CD14-positive monocyte (primary cell): ENCODE measurements at regions not wholly inside any gene's neighbourhood (a gene's known extent, or its start where the extent isn't known, plus 50 kb on each side); places are given as distances from the start of the nearest gene placed in this dataset.
A peak's percentile ranks its signal among the peaks of the same experiment; 100 is the strongest.

Source experiments
- DNase-seq, 3 donors: peaks; one replicate each; pipeline ENCODE4 v3.0.0-alpha.2; 2011 to 2022
- H2AFZ ChIP-seq: 2 replicates; pipeline ENCODE4 v1.6.0; 2012; ENCODE audit warnings: mild to moderate bottlenecking, low read depth, low read length, inconsistent platforms; ENCODE audit not compliant: insufficient read depth, poor library complexity, severe bottlenecking
- H3K27ac ChIP-seq, 2 donors: 1 replicate in 1 of 2; 2 replicates in 1 of 2; pipeline ENCODE4 v1.5.1; 2012 to 2013; ENCODE audit warnings: low read length in 2 of 2, control low read depth in 1 of 2, inconsistent platforms in 1 of 2, low read depth in 1 of 2, mild to moderate bottlenecking in 1 of 2
- H3K27me3 ChIP-seq, 2 donors: one replicate each; pipeline versions ENCODE4 v1.6.0 to v1.6.1; 2011 to 2013; ENCODE audit warnings: low read length in 2 of 2; ENCODE audit not compliant: control insufficient read depth in 2 of 2, insufficient read depth in 2 of 2
- H3K36me3 ChIP-seq, 2 donors: replicated peaks in 1 of 2; 1 replicate in 1 of 2; 2 replicates in 1 of 2; pipeline versions ENCODE4 v1.5.1 to v1.6.1; 2012 to 2013; ENCODE audit warnings: low read length in 2 of 2, control low read depth in 1 of 2, inconsistent platforms in 1 of 2, mild to moderate bottlenecking in 1 of 2; ENCODE audit not compliant: insufficient read depth in 2 of 2, control insufficient read depth in 1 of 2
- H3K4me1 ChIP-seq, 2 donors: 1 replicate in 1 of 2; 2 replicates in 1 of 2; pipeline versions ENCODE4 v1.5.1 to v1.6.1; 2012 to 2013; ENCODE audit warnings: low read length in 2 of 2, control low read depth in 1 of 2, inconsistent platforms in 1 of 2, mild to moderate bottlenecking in 1 of 2, moderate library complexity in 1 of 2; ENCODE audit not compliant: insufficient read depth in 2 of 2, control insufficient read depth in 1 of 2
- H3K4me2 ChIP-seq: replicated peaks from 2 replicates; pipeline ENCODE3; 2012; ENCODE audit warnings: low read length, moderate library complexity, mild to moderate bottlenecking; ENCODE audit not compliant: poor library complexity, severe bottlenecking; ENCODE audit errors: extremely low read depth
- H3K4me3 ChIP-seq, 3 experiments: fragments of 200-600 bp in 1 of 3; sonication (generic) in 1 of 3; replicated peaks in 1 of 3; 1 replicate in 2 of 3; 2 replicates in 1 of 3; pipeline ENCODE4 v1.5.1; 2011 to 2013; ENCODE audit warnings: low read length in 3 of 3, mild to moderate bottlenecking in 3 of 3, control low read depth in 2 of 3, low read depth in 2 of 3, inconsistent platforms in 1 of 3, moderate library complexity in 1 of 3
- H3K79me2 ChIP-seq: 2 replicates; pipeline ENCODE4 v1.6.0; 2012; ENCODE audit warnings: mild to moderate bottlenecking, control low read depth, inconsistent platforms, low read length, moderate library complexity; ENCODE audit not compliant: insufficient read depth
- H3K9ac ChIP-seq: 2 replicates; pipeline ENCODE4 v1.6.0; 2017; ENCODE audit warnings: low read length, mild to moderate bottlenecking; ENCODE audit not compliant: insufficient read depth, poor library complexity, severe bottlenecking
- H3K9me3 ChIP-seq, 2 donors: replicated peaks in 1 of 2; 1 replicate in 1 of 2; 2 replicates in 1 of 2; pipeline versions ENCODE4 v1.5.1 to v1.6.1; 2012 to 2013; ENCODE audit warnings: low read length in 2 of 2, control low read depth in 1 of 2; ENCODE audit not compliant: control insufficient read depth in 1 of 2, insufficient read depth in 1 of 2
- H4K20me1 ChIP-seq: 2 replicates; pipeline ENCODE4 v1.6.0; 2012; ENCODE audit warnings: mild to moderate bottlenecking, low read length, control low read depth, moderate library complexity; ENCODE audit not compliant: insufficient read depth
- H3K27ac Mint-ChIP-seq, 7 donors: one replicate each; pipeline ENCODE4 v1.8.0; 2020; ENCODE audit warnings: mild to moderate bottlenecking in 7 of 7, mixed read lengths in 7 of 7, moderate library complexity in 6 of 7, inconsistent platforms in 2 of 7
- H3K27me3 Mint-ChIP-seq, 3 donors: one replicate each; pipeline ENCODE4 v1.8.0; 2021 to 2022; ENCODE audit warnings: low read depth in 3 of 3, mild to moderate bottlenecking in 3 of 3, mixed read lengths in 3 of 3, moderate library complexity in 3 of 3, inconsistent platforms in 1 of 3
- H3K36me3 Mint-ChIP-seq, 2 donors: one replicate each; pipeline ENCODE4 v1.8.0; 2020; ENCODE audit warnings: mixed read lengths in 2 of 2, inconsistent platforms in 1 of 2, mild to moderate bottlenecking in 1 of 2
- H3K4me1 Mint-ChIP-seq: one replicate; pipeline ENCODE4 v1.8.0; 2020; ENCODE audit warnings: mild to moderate bottlenecking, mixed read lengths
- H3K4me3 Mint-ChIP-seq, 2 donors: one replicate each; pipeline ENCODE4 v1.8.0; 2020; ENCODE audit warnings: mild to moderate bottlenecking in 2 of 2, mixed read lengths in 2 of 2, moderate library complexity in 1 of 2
- H3K9me3 Mint-ChIP-seq, 7 donors: one replicate each; pipeline ENCODE4 v1.8.0; 2020 to 2022; ENCODE audit warnings: mixed read lengths in 7 of 7, mild to moderate bottlenecking in 6 of 7, moderate library complexity in 6 of 7, inconsistent platforms in 2 of 7
- WGBS: methylation state at CpG from one replicate; pipeline ENCODE4 v1.1.5; 2013; ENCODE audit warnings: missing lambda C conversion rate; ENCODE audit not compliant: insufficient coverage; 5-methylcytosine and 5-hydroxymethylcytosine counted together
- intact Hi-C, 2 donors: fragments of 100-400 bp; cut with micrococcal nuclease; formaldehyde crosslinking; loops; one replicate each; pipeline versions ENCODE4 v1.15.0 to v1.15.1; 2023
- TF ChIP-seq, protein P1 (sequence below): fragments of 200-600 bp; IDR thresholded peaks from one replicate; pipeline ENCODE4 v1.8.0; 2022; ENCODE audit warnings: antibody characterized with exemption, mild to moderate bottlenecking

DNA sequence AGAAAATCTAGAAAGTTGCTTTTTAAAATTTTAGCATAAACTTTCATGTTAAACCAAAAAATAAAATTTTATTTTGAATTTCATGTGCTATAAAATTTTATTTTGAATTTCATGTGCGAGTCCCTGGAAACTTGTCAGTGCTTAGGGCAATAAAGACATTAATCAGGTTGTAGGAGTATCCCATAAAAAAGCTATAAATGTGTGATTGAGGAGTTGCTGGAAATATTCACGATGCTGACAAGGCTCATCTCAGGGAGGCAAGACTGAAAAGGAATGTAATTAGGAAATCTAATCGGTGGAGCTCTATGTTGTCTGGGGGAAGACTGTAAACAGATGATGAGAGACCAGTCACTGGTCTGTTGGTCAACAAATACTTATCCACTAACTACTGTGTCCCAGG, 117.9 kb downstream of the LRIG2 start:
- H3K79me2 ChIP-seq: no peaks in the 10 kb centered on the region
- H3K9me3 Mint-ChIP-seq: peaks cover 6 to 17% (median 12%) of the 10 kb centered on the region in 7 donors
- TF ChIP-seq, protein P1, sequence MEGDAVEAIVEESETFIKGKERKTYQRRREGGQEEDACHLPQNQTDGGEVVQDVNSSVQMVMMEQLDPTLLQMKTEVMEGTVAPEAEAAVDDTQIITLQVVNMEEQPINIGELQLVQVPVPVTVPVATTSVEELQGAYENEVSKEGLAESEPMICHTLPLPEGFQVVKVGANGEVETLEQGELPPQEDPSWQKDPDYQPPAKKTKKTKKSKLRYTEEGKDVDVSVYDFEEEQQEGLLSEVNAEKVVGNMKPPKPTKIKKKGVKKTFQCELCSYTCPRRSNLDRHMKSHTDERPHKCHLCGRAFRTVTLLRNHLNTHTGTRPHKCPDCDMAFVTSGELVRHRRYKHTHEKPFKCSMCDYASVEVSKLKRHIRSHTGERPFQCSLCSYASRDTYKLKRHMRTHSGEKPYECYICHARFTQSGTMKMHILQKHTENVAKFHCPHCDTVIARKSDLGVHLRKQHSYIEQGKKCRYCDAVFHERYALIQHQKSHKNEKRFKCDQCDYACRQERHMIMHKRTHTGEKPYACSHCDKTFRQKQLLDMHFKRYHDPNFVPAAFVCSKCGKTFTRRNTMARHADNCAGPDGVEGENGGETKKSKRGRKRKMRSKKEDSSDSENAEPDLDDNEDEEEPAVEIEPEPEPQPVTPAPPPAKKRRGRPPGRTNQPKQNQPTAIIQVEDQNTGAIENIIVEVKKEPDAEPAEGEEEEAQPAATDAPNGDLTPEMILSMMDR: no peak
- H3K27ac Mint-ChIP-seq: no peak overlapping the region
- peaks cover 19% of the 10 kb centered on the region for H3K4me1 Mint-ChIP-seq
- no peak overlapping the region for H2AFZ ChIP-seq
- H3K4me3 ChIP-seq: no peak overlapping the region
- H3K4me1 ChIP-seq: peaks cover 6 to 11% of the 10 kb centered on the region in 2 donors
- no peak for DNase-seq
- H3K36me3 Mint-ChIP-seq: no peaks in the 10 kb centered on the region
- H3K9ac ChIP-seq: no peak overlapping the region
- no peak overlapping the region for H3K4me2 ChIP-seq
- H3K27ac ChIP-seq: no peak overlapping the region
- H3K9me3 ChIP-seq: peaks cover 0 to 9% of the 10 kb centered on the region in 2 donors
- H4K20me1 ChIP-seq: no peaks in the 10 kb centered on the region
- H3K4me3 Mint-ChIP-seq: no peak overlapping the region
- H3K27me3 Mint-ChIP-seq: peaks cover 0 to 4% (median 3%) of the 10 kb centered on the region in 3 donors
- 94% methylated on average over 2 of the region's 3 CpGs for WGBS
- no peaks in the 10 kb centered on the region for H3K27me3 ChIP-seq
- no peaks in the 10 kb centered on the region for H3K36me3 ChIP-seq
- intact Hi-C loops: no loop called here

DNA sequence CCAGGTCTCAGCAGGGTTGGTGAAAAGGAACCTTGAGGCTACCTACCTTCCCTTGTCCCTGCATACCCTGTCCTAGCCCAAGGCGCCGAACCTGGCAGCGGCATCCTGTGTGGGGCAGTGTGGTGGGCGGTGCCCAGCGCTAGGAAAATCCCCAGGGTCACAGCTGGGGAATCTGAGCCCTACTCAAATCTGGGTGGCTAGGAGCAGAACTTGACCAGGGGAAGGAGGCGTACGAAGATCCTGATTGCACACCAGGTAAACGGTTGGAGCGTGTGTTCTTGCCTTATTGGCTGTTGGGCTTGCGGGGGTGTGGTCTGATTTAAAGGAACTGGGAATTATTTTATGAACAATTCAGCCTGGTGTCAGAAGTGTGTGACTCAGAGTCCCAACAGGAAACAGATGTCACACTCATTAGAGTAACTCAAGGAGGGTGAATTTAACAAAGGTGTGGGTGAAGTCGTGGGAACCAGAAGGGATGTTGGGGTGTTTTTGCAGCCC, 118.6 kb downstream of the LRIG2 start:
- Histone ChIP-seq H3K9ac (no peak overlapping the region), H2AFZ (no peak overlapping the region), H3K4me2 (no peak overlapping the region), H3K79me2 (no peaks in the 10 kb centered on the region), H3K27me3 (no peaks in the 10 kb centered on the region), H3K27ac (no peak overlapping the region), H3K36me3 (no peaks in the 10 kb centered on the region), H3K9me3 (peaks cover 0 to 9% of the 10 kb centered on the region in 2 donors), H3K4me1 (peaks cover 6 to 11% of the 10 kb centered on the region in 2 donors), H3K4me3 (no peak overlapping the region), H4K20me1 (no peaks in the 10 kb centered on the region)
- 80% methylated on average over 9 of the region's 11 CpGs for WGBS
- TF ChIP-seq, protein P1: no peak
- H3K27ac Mint-ChIP-seq: peak overlapping the region in 5 of 7 donors; percentile 65 to 84 (median 73)
- H3K9me3 Mint-ChIP-seq: peaks cover 6 to 17% (median 12%) of the 10 kb centered on the region in 7 donors
- H3K4me1 Mint-ChIP-seq: peaks cover 19% of the 10 kb centered on the region
- H3K36me3 Mint-ChIP-seq: no peaks in the 10 kb centered on the region
- peak overlapping the region in 1 of 2 donors; percentile 36 for H3K4me3 Mint-ChIP-seq
- peaks cover 0 to 6% (median 3%) of the 10 kb centered on the region in 3 donors for H3K27me3 Mint-ChIP-seq
- intact Hi-C loops: no loop called here
- peak in 2 of 3 donors; percentile 10 to 48 for DNase-seq
